ENCODE measurements at regions not wholly inside any gene's neighbourhood (a gene's known extent, or its start where the extent isn't known, plus 50 kb on each side); places are given as distances from the start of the nearest gene placed in this dataset.

DNA sequence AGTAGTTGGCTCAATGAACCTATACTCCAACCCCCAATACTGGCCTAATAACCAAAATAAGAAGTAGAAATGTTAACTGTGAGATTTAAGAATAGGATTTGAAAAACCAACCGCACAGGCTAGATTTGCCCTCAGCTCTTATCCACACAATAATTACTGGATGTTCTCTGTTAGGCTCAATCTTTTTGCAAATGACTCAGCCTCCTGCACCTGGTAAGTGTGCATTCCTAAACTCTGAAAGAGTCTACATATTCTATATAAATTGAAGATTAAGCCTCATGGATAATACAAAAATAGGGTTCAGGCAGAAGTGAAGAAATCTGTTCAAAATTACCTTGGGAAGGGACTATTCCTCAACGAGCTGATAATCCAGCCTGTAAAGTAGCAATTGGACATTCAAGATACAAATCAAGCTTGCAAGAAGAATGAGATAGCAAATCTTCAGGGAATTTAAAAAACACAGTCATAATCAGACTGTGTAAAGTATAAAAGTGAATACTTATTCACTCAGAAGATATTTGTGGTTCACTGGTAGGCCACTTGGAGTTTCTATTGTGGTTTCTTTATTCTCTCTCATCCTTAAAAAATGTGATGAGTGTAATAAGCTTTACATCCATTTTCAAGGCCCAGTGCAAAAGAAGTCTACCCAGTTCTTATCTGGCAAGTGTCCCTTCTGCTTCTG is 931.9 kb upstream of the SOX9 start:
- Histone ChIP-seq H3K9me3 (ENCODE audit: low read depth, low read length, poor library complexity, severe bottlenecking) (no peaks in the 10 kb centered on the region), H3K36me3 (ENCODE audit: insufficient read depth, low read length, poor library complexity, severe bottlenecking) (no peaks in the 10 kb centered on the region), H3K4me3 (ENCODE audit: low read depth, low read length, poor library complexity, severe bottlenecking) (no peak overlapping the region), H3K27me3 (replicated peaks; ENCODE audit: insufficient read depth, low read depth, low read length, poor library complexity) (no peaks in the 10 kb centered on the region), H3K27ac (ENCODE audit: low read depth, low read length, poor library complexity, severe bottlenecking) (no peak overlapping the region), H3K4me1 (ENCODE audit: insufficient read depth, low read length, poor library complexity, severe bottlenecking) (no peaks in the 10 kb centered on the region)
- no peak for TF ChIP-seq EZH2 (IDR thresholded peaks at IDR 0.05; ENCODE audit: borderline replicate concordance, low read depth, low read length, poor library complexity, severe bottlenecking)
- TF ChIP-seq, protein P1, sequence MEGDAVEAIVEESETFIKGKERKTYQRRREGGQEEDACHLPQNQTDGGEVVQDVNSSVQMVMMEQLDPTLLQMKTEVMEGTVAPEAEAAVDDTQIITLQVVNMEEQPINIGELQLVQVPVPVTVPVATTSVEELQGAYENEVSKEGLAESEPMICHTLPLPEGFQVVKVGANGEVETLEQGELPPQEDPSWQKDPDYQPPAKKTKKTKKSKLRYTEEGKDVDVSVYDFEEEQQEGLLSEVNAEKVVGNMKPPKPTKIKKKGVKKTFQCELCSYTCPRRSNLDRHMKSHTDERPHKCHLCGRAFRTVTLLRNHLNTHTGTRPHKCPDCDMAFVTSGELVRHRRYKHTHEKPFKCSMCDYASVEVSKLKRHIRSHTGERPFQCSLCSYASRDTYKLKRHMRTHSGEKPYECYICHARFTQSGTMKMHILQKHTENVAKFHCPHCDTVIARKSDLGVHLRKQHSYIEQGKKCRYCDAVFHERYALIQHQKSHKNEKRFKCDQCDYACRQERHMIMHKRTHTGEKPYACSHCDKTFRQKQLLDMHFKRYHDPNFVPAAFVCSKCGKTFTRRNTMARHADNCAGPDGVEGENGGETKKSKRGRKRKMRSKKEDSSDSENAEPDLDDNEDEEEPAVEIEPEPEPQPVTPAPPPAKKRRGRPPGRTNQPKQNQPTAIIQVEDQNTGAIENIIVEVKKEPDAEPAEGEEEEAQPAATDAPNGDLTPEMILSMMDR (conservative IDR thresholded peaks at IDR 0.05; ENCODE audit: low read depth, low read length) = no peak
- ChIA-PET POLR2A (ENCODE audit: low non-redundant PET) (no interaction called here), CTCF (no interaction called here)
- BruUV-seq (replicated peaks) = no TSS peak
- DNase-seq (ENCODE audit: low spot score) = no peak
- intact Hi-C loops (cut with micrococcal nuclease; ENCODE audit: unreplicated experiment) = no loop called here

DNA sequence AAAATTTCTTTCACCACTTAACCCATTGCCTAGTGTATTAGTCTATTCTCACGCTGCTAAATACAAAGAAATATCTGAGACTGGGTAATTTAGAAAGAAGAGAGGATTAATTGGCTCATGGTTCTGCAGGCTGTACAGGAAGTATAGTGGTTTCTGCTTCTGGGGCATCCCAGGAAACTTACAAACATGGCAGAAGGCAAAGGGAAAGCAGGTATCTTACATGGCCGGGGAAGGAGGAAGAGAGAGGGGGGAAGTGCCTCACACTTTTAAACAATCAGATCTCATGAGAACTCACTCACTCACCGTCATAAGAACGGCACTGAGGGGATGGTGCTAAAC is 931.4 kb upstream of the SOX9 start:
- BruUV-seq (replicated peaks) = no TSS peak
- Histone ChIP-seq H3K36me3 (ENCODE audit: insufficient read depth, low read length, poor library complexity, severe bottlenecking) (no peaks in the 10 kb centered on the region), H3K27me3 (replicated peaks; ENCODE audit: insufficient read depth, low read depth, low read length, poor library complexity) (no peaks in the 10 kb centered on the region), H3K4me1 (ENCODE audit: insufficient read depth, low read length, poor library complexity, severe bottlenecking) (no peaks in the 10 kb centered on the region), H3K4me3 (ENCODE audit: low read depth, low read length, poor library complexity, severe bottlenecking) (no peak overlapping the region), H3K9me3 (ENCODE audit: low read depth, low read length, poor library complexity, severe bottlenecking) (no peaks in the 10 kb centered on the region), H3K27ac (ENCODE audit: low read depth, low read length, poor library complexity, severe bottlenecking) (no peak overlapping the region)
- TF ChIP-seq EZH2 (IDR thresholded peaks at IDR 0.05; ENCODE audit: borderline replicate concordance, low read depth, low read length, poor library complexity, severe bottlenecking) = no peak
- TF ChIP-seq, protein P1 (conservative IDR thresholded peaks at IDR 0.05; ENCODE audit: low read depth, low read length) = no peak
- intact Hi-C loops (cut with micrococcal nuclease; ENCODE audit: unreplicated experiment) = no loop called here
- CTCF ChIA-PET = no interaction called here
- POLR2A ChIA-PET (ENCODE audit: low non-redundant PET) = no interaction called here
- no peak for DNase-seq (ENCODE audit: low spot score)

DNA sequence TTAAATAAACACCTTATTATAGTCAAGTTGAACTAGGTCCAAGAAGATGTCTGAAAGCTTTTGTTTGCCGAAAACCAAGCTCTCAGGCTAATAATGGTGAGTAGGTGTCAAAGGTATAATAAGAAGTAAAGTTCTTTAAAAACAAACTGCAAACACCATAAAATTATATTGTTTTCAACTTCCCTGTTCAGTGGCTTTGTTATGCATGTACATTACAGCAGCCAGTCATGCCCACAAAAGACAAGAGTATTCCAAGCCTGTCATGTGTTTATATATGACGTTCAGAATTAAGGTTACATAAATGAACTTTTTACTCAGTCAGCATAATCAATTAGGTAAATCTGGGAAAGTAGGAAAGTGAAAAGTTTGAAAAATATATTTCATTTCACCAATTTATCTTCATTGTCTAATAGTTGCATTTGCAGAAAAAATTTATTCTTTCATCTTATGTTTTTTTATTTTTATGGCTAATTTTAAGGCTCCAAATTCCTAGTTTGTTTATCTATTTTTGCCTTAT is 928.7 kb upstream of the SOX9 start:
- Histone ChIP-seq H3K9me3 (ENCODE audit: low read depth, low read length, poor library complexity, severe bottlenecking) (peaks cover 5% of the 10 kb centered on the region), H3K36me3 (ENCODE audit: insufficient read depth, low read length, poor library complexity, severe bottlenecking) (no peaks in the 10 kb centered on the region), H3K27me3 (replicated peaks; ENCODE audit: insufficient read depth, low read depth, low read length, poor library complexity) (no peaks in the 10 kb centered on the region), H3K4me1 (ENCODE audit: insufficient read depth, low read length, poor library complexity, severe bottlenecking) (no peaks in the 10 kb centered on the region), H3K4me3 (ENCODE audit: low read depth, low read length, poor library complexity, severe bottlenecking) (no peak overlapping the region), H3K27ac (ENCODE audit: low read depth, low read length, poor library complexity, severe bottlenecking) (no peak overlapping the region)
- no peak for TF ChIP-seq EZH2 (IDR thresholded peaks at IDR 0.05; ENCODE audit: borderline replicate concordance, low read depth, low read length, poor library complexity, severe bottlenecking)
- TF ChIP-seq, protein P1 (conservative IDR thresholded peaks at IDR 0.05; ENCODE audit: low read depth, low read length) = no peak
- DNase-seq (ENCODE audit: low spot score) = no peak
- ChIA-PET POLR2A (ENCODE audit: low non-redundant PET) (no interaction called here), CTCF (no interaction called here)
- no TSS peak for BruUV-seq (replicated peaks)
- intact Hi-C loops (cut with micrococcal nuclease; ENCODE audit: unreplicated experiment) = no loop called here
